Right lobe of liver (tissue), 4 donors: ENCODE measurements at regions not wholly inside any gene's neighbourhood (a gene's known extent, or its start where the extent isn't known, plus 50 kb on each side); places are given as distances from the start of the nearest gene placed in this dataset.

Experiments used
- CTCF ChIP-seq, 4 donors: fragments of 200-600 bp in 3 of 4; fragments of 450-650 bp in 1 of 4; IDR thresholded peaks; one replicate each; pipeline versions ENCODE4 v1.5.1 to v1.8.0; 2016 to 2022; ENCODE audit warnings: antibody characterized with exemption in 4 of 4, mild to moderate bottlenecking in 2 of 4
- POLR2A ChIP-seq: fragments of 450-650 bp; IDR thresholded peaks from one replicate; pipeline ENCODE4 v1.6.1; 2017; ENCODE audit warnings: antibody characterized with exemption, mild to moderate bottlenecking
- donor health status: DM: no; HTN: no; CAD: no.
- donor health status: DM: no; HTN: no; CAD: no.
- donor health status: DM: no; HTN: yes; CAD: no.

- TF ChIP-seq CTCF (IDR thresholded peaks at IDR 0.05) (no peak), POLR2A (no peak)
Measured at GRCh38 chr13:59367467-59367866, 796.3 kb downstream of the DIAPH3 start.
